Coronary artery (tissue), 2 donors: ENCODE measurements at regions not wholly inside any gene's neighbourhood (a gene's known extent, or its start where the extent isn't known, plus 50 kb on each side); places are given as distances from the start of the nearest gene placed in this dataset.

ENCODE experiments used
- DNase-seq: peaks from one replicate; pipeline ENCODE4 v3.0.0-alpha.2; 2017; ENCODE audit warnings: low spot score
- H3K27ac ChIP-seq, 2 donors: fragments of 200-600 bp; sonication (generic); one replicate each; pipeline ENCODE4 v1.5.1; 2016 to 2019
- H3K4me3 ChIP-seq: fragments of 200-600 bp; sonication (generic); 2 replicates; pipeline ENCODE4 v1.5.1; 2016; ENCODE audit warnings: mild to moderate bottlenecking, moderate library complexity
- CTCF ChIP-seq: fragments of 200-600 bp; sonication (generic); IDR thresholded peaks from one replicate; pipeline ENCODE4 v1.5.1; 2019; ENCODE audit warnings: antibody characterized with exemption

GRCh38 chr1:98045211-98045766 is 124.5 kb upstream of the DPYD start:
- Histone ChIP-seq H3K4me3 (peak overlapping the region; percentile 70), H3K27ac (no peak overlapping the region)
- DNase-seq: no peak
- no peak for TF ChIP-seq CTCF

GRCh38 chr1:98044766-98045165 is 123.9 kb upstream of the DPYD start:
- TF ChIP-seq CTCF: no peak
- H3K4me3 ChIP-seq: peak overlapping the region; percentile 70
- no peak overlapping the region for H3K27ac ChIP-seq
- DNase-seq: no peak

- Histone ChIP-seq H3K4me3 (no peak overlapping the region), H3K27ac (no peak overlapping the region)
- no peak for DNase-seq
- no peak for TF ChIP-seq CTCF
Measured at GRCh38 chr1:98044071-98044697, 123.3 kb upstream of the DPYD start.

GRCh38 chr1:98035602-98036002 is 114.8 kb upstream of the DPYD start:
- no peak overlapping the region for H3K27ac ChIP-seq
- no peak for TF ChIP-seq CTCF
- no peak for DNase-seq
- no peak overlapping the region for H3K4me3 ChIP-seq

GRCh38 chr1:98034505-98034904 is 113.7 kb upstream of the DPYD start:
- Histone ChIP-seq H3K4me3 (no peak overlapping the region), H3K27ac (no peak overlapping the region)
- DNase-seq: no peak
- TF ChIP-seq CTCF: no peak

GRCh38 chr1:98032958-98033357 is 112.1 kb upstream of the DPYD start:
- no peak for DNase-seq
- Histone ChIP-seq H3K27ac (no peak overlapping the region), H3K4me3 (no peak overlapping the region)
- TF ChIP-seq CTCF: no peak

GRCh38 chr1:98030976-98031375 is 110.1 kb upstream of the DPYD start:
- H3K4me3 ChIP-seq: no peak overlapping the region
- no peak for TF ChIP-seq CTCF
- no peak for DNase-seq

More at GRCh38 chr1:98030976-98031375, 110.1 kb upstream of the DPYD start:
- H3K27ac ChIP-seq: no peak overlapping the region
